Inferior parietal cortex (tissue), 1 donor: ENCODE measurements at regions not wholly inside any gene's neighbourhood (a gene's known extent, or its start where the extent isn't known, plus 50 kb on each side); places are given as distances from the start of the nearest gene placed in this dataset.
"Not testable (repeated sequence)": the region's sequence is repeated elsewhere in the genome, so short reads cannot be mapped to it uniquely, and the experiment has no call there.

Experiments used
- DNase-seq: peaks from one replicate; pipeline ENCODE4 v3.0.0-alpha.2; 2016; ENCODE audit errors: extremely low spot score

GRCh38 chr4:1561286-1561990 lies 122.7 kb downstream of the FAM53A start:
- DNase-seq, result no peak

GRCh38 chr4:1559896-1560650 lies 124.0 kb downstream of the FAM53A start:
- no peak for DNase-seq

- no peak for DNase-seq
These were observed 125.9 kb downstream of the FAM53A start for GRCh38 chr4:1558205-1558604.

- no peak for DNase-seq
These were observed 126.9 kb downstream of the FAM53A start for GRCh38 chr4:1557221-1557597.

- DNase-seq, result no peak
These were observed 127.4 kb downstream of the FAM53A start for GRCh38 chr4:1556541-1557220.

- DNase-seq, result no peak
These were observed 129.2 kb downstream of the FAM53A start for GRCh38 chr4:1554876-1555265.

GRCh38 chr4:1554246-1554875 lies 129.8 kb downstream of the FAM53A start:
- no peak for DNase-seq

GRCh38 chr4:1553365-1553764 lies 130.7 kb downstream of the FAM53A start:
- no peak for DNase-seq

- no peak for DNase-seq
These were observed 131.7 kb downstream of the FAM53A start for GRCh38 chr4:1552451-1552850.

GRCh38 chr4:1551211-1551610 lies 132.9 kb downstream of the FAM53A start:
- no peak for DNase-seq

GRCh38 chr4:1550122-1551070 lies 133.7 kb downstream of the FAM53A start:
- DNase-seq, result no peak

- no peak for DNase-seq
These were observed 134.5 kb downstream of the FAM53A start for GRCh38 chr4:1549638-1550035.

GRCh38 chr4:1548827-1549637 lies 135.1 kb downstream of the FAM53A start:
- DNase-seq, result peak; percentile 8

- no peak for DNase-seq
These were observed 136.0 kb downstream of the FAM53A start for GRCh38 chr4:1547856-1548826.

- no peak for DNase-seq
These were observed 136.8 kb downstream of the FAM53A start for GRCh38 chr4:1547131-1547855.

GRCh38 chr4:1544861-1545281 lies 138.6 kb upstream of the NKX1-1 start:
- no peak for DNase-seq

- not testable (repeated sequence) for DNase-seq
These were observed 138.2 kb upstream of the NKX1-1 start for GRCh38 chr4:1544435-1544834.

- DNase-seq, result no peak
These were observed 137.7 kb upstream of the NKX1-1 start for GRCh38 chr4:1543976-1544375.
